Choroid plexus epithelial cell (primary cell): ENCODE measurements at regions not wholly inside any gene's neighbourhood (a gene's known extent, or its start where the extent isn't known, plus 50 kb on each side); places are given as distances from the start of the nearest gene placed in this dataset.
A peak's percentile ranks its signal among the peaks of the same experiment; 100 is the strongest.

Experiments used
- DNase-seq: peaks from one replicate; pipeline ENCODE4 v3.0.0-alpha.2; 2010; ENCODE audit warnings: low read depth
- H3K4me3 ChIP-seq: 2 replicates; pipeline ENCODE4 v1.5.1; 2011; ENCODE audit warnings: low read depth, mild to moderate bottlenecking, control low read depth, low read length, moderate library complexity
- TF ChIP-seq, protein P1 (sequence below): conservative IDR thresholded peaks from 2 replicates; pipeline ENCODE4 v1.5.1; 2011; ENCODE audit warnings: low read depth, mild to moderate bottlenecking, control low read depth, inconsistent platforms, low read length, moderate library complexity

DNA sequence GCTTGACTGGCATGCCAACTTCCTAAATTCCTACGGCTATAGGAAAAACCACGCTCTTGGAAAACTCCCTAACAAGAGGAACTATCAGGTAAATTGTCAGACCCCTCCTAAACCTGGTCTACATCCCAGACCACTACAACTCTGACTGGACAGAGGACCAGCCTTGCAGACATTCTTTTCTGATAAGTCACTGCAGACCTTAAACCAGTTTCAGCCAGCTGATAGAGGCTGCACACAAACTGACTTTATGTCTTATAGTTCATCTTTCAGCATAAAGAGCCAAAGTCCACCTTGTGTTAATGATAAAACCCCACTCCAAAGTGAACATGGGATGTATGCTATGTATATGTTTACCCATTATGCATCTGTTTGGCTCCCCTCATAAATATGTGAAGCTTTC, 166.6 kb downstream of the KTN1 start:
- TF ChIP-seq, protein P1, sequence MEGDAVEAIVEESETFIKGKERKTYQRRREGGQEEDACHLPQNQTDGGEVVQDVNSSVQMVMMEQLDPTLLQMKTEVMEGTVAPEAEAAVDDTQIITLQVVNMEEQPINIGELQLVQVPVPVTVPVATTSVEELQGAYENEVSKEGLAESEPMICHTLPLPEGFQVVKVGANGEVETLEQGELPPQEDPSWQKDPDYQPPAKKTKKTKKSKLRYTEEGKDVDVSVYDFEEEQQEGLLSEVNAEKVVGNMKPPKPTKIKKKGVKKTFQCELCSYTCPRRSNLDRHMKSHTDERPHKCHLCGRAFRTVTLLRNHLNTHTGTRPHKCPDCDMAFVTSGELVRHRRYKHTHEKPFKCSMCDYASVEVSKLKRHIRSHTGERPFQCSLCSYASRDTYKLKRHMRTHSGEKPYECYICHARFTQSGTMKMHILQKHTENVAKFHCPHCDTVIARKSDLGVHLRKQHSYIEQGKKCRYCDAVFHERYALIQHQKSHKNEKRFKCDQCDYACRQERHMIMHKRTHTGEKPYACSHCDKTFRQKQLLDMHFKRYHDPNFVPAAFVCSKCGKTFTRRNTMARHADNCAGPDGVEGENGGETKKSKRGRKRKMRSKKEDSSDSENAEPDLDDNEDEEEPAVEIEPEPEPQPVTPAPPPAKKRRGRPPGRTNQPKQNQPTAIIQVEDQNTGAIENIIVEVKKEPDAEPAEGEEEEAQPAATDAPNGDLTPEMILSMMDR = no peak

DNA sequence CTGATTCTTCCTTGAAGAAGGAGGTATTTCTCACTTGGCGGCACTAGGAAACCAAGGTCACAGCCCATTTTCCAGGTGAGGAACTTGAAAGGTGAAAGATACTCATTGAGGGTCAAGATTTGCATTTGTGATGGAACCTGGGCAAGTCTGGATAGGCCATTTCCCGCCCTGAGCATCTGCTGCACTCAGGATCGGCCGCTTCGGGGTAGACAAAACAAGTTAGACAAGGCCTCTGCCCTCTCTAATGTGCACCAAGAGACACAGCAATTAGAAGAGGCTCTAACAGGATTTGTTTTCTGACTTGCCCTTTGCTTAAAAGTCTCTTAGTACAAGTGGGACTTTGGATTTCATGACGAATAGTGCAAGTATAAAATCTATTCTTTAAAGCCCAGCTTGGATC, 167.2 kb downstream of the KTN1 start:
- DNase-seq = no peak
- H3K4me3 ChIP-seq = no peak overlapping the region
- TF ChIP-seq, protein P1 = no peak

More for the DNA sequence above, 166.6 kb downstream of the KTN1 start:
- DNase-seq = peak; percentile 60
- H3K4me3 ChIP-seq = no peak overlapping the region

DNA sequence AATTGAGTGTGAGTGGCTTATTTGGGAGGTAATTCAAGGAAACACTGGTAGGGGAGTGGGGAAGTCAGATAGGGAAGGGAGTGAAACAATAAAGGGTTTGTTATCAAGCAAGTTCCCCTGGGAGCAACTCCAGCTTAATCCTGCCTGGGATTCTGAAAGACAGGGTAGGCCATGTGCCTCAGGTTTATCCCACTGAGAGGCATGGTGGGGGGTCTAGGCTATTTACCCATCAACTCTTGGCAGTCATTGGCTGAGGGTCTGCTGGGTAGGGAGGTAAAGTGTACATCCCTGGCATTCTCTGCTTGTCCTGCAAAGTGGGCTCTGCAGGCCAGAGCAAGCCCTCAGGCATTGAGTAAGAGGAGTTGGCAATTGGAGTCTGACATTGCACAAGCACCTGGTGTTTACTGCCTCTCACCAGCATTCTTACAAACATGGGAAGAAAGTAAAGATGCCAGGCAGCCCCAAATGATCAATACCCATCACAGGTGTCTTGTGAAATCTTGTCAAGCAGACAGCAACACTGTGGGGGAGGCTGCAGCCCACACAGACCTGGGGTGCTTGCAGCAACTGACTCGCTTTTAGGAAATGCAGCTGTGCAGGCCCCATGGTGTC, 169.3 kb downstream of the KTN1 start:
- TF ChIP-seq, protein P1 = no peak
- H3K4me3 ChIP-seq = no peak overlapping the region
- peak; percentile 36 for DNase-seq

DNA sequence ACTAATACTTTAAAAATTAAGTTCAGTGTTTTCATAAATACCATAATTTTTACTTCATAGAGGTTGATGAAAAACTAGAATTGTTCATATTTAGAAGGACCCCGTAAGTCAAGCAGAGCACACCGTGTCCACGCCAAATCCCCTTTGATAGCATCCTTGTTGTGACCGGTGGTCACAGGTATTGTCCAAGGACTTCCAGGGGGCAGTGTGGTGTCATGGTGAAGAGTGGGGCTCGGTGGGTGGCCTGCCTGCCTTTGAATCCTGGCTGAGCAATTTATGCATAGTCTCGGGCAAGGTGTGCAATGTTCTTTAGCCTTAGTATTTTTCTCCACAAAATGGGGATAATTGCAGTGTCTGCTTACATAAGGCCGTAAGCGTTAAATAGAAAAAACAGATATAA, 169.9 kb downstream of the KTN1 start:
- TF ChIP-seq, protein P1 = no peak
- no peak for DNase-seq
- no peak overlapping the region for H3K4me3 ChIP-seq

DNA sequence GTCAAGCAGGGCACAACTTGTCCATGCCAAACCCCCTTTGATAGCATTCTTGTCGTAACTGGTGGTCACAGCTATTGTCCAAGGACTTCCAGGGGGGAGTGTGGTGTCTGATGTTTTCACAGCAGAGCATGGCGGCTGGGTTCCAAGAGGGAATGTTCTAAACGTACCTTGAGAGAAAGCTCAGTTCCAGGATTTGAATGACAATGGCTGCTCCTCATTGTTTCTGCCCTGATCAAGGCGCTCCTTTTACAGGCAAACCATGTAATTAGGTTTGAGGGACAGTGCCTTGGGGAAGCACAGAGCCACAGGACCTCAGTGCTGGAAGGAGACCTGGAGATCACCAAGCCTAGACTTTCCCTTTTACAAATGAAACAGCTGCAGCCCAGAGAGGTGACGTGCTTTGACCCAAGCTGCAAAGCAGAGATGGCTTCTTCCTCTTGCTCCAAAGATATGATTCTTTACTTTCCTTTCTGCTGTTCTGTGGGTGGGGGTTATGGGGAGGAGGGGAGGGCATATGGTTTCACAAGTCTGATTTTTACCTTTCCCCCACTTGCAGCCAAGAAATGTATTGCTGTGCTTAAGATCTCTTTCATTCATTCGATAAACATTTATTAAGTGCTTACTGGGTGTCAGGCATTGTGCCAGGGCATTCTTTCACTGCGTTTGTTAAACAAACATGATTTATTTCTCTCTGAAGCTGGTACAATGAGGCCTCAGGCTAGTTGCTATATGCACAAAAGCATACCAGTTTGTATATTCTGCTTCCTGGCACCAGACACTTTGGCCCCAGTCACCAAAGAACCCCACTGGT, 172.8 kb downstream of the KTN1 start:
- DNase-seq = peak; percentile 89
- TF ChIP-seq, protein P1 = no peak

DNA sequence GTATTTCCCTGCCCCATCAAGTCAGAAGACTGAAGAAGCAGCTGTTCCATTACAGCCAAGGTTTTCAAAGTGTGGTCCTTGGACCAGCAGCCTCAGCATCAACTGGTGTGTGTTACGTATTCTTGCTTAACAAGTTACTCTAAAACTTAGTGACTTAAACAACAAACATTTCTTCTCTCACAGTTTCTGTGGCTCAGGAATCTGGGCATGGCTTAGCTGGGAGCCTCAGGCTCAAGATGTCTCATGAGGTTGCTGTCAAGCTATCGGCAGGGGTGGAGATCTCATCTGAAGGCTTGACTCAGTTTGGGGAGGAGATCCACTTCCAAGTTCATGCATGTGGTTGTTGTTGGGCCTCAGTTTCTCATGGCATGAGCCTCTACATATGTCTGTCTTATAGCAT, 174.5 kb downstream of the KTN1 start:
- peak; percentile 23 for DNase-seq
- H3K4me3 ChIP-seq = no peak overlapping the region
- TF ChIP-seq, protein P1 = no peak

More for the DNA sequence above, 172.8 kb downstream of the KTN1 start:
- H3K4me3 ChIP-seq = no peak overlapping the region

DNA sequence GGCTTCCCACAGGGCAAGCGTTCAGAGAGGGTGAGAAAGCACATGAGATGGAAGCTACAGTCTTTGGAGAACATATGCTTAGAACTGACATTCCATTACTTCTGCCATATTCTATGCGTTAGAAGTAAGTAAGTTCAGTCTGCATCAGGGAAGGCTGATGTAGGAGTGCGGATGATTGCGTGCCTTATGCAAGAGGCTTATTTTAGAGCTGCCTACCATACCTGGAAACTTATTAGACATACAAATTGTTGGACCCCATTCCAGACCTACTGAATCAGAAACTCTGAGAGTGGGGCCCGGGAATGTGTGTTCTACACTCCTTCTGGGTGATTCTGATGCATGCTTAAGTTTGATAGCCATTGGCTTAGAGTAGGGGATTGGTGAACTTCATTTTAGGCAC, 174.9 kb downstream of the KTN1 start:
- DNase-seq = no peak
- TF ChIP-seq, protein P1 = no peak
- no peak overlapping the region for H3K4me3 ChIP-seq
